ENCODE measurements at regions not wholly inside any gene's neighbourhood (a gene's known extent, or its start where the extent isn't known, plus 50 kb on each side); places are given as distances from the start of the nearest gene placed in this dataset.
A peak's percentile ranks its signal among the peaks of the same experiment; 100 is the strongest.

DNA sequence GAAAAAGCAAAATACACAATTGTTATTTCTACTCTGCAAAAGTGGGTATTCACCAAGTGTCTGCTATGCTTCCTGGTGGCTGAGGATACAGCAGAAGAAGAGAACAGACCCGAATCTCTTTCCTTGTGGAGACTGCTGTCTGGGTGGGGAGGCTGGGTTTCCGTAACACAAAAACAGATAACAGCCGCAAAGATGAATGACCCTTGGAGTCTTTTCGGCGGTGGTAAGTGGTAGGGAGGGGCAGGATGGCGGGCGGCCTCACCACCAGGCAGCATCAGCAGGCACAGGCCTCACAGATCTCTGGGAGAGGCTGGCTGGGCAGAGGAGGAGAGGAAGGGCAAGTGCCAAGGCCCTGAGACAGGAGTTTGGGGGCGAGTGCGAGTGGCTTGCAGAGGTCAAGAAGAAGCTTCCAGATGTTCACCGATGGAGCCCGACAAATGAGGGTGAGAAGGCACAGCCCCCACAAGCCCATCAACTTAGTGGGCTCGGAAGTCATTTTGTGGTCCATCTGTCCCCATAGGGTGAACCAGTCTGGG is 164.2 kb downstream of the RHOU start:
- DNase-seq = no peak

GRCh38 chr1:228900099-228900885 is 165.0 kb downstream of the RHOU start:
- no peak for DNase-seq

DNA sequence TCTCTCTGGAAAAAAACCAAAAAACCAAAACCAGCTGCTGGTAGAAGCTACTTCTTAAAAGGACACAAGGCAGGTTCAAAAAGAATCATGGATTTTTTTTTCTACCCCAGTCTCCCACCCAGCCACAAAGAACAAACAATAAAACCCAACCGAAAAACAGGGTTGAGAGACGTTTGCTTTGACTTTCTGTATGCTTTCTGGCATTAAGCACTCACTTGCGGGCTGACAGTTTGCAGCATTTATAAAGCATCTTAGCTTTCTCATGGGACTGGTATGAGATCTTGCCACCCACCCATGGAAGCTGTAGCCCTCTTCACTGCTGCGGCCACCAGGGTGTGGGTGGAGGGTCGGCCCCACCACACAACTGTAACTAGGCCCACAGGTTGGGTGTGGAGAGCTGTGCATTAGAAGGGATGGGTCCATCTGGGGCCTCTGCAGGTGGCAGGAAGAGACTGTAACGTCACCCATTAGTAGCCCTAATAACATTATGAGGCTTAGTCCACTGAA is 165.7 kb downstream of the RHOU start:
- no peak for DNase-seq

DNA sequence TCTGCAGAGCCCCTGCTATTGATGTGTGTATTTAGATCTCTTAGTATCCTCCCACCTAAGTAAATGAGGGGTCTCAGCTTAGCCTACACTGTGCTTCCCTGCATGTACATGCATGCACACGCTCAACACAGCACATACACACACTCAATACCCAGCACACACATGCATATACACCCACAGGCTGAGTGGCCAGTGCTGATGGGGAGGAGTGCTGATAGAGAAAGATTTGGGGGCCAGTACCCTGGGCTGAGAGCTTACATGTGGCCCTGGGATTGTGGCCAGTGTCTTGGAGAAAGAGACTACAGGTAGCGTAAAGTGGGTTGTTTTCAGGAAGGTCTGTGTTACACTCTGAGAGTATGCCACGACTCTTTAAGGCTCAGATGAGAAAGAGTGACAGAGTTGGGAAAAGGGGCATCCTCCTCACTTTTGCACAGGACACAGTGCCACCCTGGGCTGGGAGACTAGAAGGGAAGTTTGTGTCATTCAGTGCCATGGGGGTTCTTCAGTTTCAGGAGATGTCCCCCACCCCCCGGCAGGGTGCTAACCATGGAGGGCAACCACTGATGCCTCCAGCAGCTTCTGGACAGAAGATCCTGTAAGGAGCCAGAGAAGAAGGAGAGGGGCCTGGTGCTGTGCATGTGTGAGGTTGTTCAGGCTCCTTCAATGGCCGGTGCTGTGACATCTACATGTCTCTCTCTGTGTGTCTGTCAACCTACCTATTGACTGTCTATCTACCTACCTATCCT is 166.8 kb downstream of the RHOU start:
- DNase-seq = no peak

GRCh38 chr1:228902781-228903433 is 167.6 kb downstream of the RHOU start:
- DNase-seq = peak; percentile 98

- no peak for DNase-seq
Measured at GRCh38 chr1:228903434-228904071, 168.3 kb downstream of the RHOU start.

- DNase-seq = no peak
Measured at GRCh38 chr1:228904222-228904621, 168.9 kb downstream of the RHOU start.

DNA sequence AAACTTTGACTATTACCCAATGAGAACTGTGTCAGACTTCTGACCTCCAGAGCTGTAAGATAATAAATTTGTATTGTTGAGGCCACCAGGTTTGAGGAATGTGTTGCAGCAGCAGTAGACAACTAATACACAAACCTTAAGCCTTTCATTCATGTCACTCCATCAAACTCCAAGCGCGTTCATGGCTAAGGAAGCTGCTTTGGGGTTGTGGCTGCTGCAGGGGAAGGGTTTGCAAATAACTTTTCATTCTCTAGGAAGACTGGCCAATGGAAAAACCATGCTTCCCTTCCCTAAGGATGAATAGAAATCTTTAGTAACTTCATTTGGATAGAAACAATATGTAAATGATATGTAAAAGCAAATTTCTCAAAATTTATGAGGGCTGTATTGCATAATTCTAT is 170.4 kb downstream of the RHOU start:
- no peak for DNase-seq

DNA sequence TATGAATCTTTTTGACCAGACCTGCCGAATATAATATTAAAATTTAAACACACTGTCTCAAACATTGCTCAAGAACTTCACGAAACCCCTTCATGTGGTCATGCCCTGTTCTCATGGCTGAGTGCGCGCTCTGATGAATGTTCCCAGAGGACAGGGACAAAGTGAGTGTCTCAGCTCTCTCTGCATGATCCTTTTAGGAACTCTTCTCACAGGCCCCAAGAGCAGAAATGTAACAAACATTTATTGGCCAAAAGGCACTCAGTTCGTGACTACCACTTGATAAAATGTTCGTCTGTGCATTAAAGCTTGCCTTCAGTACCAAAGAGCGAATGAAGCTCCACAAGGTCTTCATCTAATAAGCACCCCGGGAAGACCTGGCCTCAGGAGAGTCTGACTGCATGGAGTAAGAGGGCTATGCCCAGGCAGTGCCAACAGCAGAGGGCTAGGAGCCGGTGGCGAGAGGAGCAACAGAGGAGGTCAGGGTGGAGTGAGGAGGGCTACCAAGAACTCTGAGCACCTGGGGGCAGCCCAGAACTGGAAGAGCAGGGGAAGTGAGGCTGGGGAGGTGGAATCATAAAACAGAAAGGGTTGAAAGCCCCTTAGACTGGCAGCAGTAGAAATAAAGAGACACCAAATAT is 171.1 kb downstream of the RHOU start:
- no peak for DNase-seq

DNA sequence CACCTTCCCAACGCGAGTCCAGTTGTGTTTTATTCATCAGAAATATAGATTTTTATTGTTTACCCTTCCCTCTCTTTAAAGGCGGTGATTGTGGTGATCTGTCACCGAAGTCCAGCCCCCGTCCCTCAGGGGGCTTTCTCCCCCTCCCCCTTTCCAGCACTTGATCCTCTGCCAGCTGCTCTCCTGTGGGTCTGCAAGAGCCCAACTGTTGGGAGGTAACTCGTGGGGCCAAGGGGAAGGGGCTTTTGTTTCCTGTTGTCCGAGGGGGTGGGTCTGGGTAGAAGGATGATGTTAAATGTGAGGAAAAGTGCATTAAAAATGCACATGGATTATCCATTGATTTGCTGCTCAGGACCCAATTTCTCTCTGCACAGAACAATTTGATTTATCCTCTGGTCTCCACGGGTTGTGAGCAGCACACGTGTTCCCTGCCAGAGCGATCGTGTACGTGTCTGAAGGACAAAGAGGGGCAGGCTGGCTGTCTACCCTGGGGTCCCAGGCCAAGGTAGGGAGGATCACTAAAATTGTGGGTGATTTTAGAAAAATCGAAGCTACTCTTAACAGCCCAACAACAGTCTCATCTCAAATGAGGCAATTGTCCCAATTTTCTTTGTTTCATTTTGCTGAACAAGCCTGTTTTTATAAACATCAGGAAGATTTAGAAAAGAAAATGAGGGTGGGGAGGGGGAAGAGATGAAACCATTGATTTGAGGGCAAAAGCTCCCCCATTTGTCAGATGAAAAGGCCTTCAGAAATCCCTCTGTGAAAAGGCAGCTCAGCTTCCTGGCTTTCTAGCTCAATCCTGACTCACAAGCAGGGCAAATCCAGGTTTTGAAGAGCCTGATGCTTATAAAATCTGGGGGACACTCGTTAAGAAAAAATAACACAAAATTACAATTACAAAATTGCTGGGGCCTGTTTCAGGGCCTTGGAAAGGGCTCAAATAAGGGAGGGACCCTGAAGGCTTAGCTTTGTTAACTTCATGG is 176.2 kb downstream of the RHOU start:
- no peak for DNase-seq

- no peak for DNase-seq
Measured at GRCh38 chr1:228913626-228914414, 178.5 kb downstream of the RHOU start.

GRCh38 chr1:228914700-228915099 is 179.4 kb downstream of the RHOU start:
- DNase-seq = no peak

- DNase-seq = no peak
Measured at GRCh38 chr1:228917342-228917741, 182.1 kb downstream of the RHOU start.

GRCh38 chr1:228917755-228918154 is 182.5 kb downstream of the RHOU start:
- no peak for DNase-seq

DNA sequence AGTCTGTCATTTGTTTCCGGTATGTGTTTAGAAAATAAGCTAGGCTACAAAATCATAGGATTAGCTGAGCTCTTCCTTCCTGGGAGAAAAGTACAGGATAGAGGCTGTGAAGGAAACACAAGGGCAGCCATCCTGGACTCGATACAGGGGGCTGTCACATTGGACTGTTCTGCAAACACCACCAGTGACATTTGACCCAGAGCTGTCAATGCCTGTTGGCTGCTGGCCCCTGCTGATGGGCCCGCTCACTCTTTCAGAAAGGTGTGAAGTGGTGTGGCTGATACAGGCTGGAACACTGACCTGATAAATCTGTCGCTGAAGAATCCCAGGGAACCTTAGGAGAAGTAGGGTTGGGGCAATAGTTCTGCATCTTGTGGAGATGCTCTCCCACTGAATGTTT is 183.1 kb downstream of the RHOU start:
- no peak for DNase-seq

DNA sequence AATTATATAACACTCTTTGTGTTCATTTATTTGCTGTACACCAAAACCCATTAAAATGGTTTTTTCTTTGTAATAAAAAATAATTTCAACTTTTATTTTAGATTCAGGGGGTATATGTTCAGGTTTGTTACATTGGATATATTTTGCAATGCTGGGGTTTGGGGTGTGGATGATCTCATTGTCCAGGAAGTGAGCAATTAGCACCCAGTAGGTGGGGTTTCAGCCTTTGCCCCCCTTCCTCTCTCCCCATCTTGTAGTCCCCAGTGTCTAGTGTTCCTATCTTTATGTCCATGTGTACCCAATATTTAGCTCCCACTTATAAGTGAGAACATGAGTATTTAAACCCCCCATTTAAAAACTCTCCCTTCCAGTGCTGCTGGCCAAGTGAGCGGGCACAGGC is 184.6 kb downstream of the RHOU start:
- no peak for DNase-seq

DNA sequence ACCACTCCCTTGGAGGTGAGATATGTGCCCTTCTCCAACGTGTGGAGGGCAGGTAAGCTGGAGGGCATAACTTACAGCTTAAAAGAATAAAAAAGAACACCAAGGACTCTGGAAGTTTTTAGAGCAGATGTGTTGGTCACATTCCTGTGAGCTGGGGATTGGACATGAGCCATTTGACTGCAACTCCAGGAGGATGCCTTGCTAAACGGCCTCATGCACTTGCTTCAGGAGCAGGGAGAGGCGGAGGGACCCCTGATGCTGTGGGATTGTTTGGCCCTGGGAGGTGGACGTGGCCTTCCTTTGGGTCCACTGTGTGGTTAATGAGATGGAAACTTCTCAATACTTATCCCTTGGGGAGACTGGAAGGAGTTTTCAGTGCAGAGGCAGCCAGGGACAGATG is 185.6 kb downstream of the RHOU start:
- no peak for DNase-seq

- DNase-seq = no peak
Measured at GRCh38 chr1:228921481-228921880, 186.2 kb downstream of the RHOU start.

- no peak for DNase-seq
Measured at GRCh38 chr1:228922722-228923376, 187.6 kb downstream of the RHOU start.

Measured in EL (cell line).